SKM-1 treated with dmso at 0.1 percent for 144 hours (cell line): ENCODE measurements at regions not wholly inside any gene's neighbourhood (a gene's known extent, or its start where the extent isn't known, plus 50 kb on each side); places are given as distances from the start of the nearest gene placed in this dataset.

Source experiments
- DNase-seq: peaks from one replicate; lab custom pipeline; 2025; ENCODE audit not compliant: unreplicated experiment; lab: John Stamatoyannopoulos, UW

DNA sequence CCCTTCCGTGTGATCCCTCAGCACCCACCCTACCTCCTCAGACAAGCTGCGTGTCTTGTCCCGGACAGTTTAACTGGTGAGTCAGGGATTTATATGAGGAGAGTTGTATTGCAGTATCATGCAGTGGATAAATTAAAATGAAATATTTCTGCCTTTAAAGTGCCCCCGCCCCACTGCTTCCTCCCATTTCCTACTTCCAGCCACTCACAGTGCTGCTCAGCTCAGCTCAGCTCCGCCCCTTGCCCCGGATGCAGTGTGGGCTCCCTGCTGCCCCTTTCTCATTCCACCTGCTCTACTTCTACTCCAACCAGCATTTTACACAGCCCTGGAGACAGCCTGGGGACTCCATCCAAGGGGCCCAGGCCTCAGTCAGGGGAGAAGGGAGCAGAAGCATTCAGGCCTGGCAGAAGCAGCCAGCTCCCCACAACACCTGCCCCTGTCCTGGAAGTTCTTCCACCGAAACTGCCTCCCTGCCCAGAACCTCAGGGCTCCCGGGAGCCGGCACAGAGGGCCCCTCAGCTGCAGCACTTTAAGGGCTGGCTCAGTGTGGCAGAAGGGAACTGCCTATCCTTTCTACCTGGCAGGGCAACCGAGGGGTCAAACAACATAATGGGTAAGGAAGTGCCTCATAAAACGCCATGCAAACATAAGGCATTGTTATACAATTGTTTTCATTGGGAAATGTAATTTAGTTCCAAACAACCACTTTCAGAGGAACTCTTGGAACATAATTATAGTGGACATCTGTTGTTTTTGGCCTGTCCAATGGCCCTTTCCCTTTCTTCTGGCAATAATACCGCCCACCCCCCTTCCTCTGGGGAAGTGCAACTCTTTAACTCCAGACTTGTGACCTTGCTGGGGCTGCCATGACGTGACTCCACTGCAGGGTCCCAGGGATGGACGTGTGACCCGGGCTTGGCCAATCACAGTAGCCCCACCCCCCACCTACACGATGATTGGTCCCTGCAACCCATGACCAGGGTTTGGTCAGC lies 102.3 kb downstream of the LIPG start:
- no peak for DNase-seq

DNA sequence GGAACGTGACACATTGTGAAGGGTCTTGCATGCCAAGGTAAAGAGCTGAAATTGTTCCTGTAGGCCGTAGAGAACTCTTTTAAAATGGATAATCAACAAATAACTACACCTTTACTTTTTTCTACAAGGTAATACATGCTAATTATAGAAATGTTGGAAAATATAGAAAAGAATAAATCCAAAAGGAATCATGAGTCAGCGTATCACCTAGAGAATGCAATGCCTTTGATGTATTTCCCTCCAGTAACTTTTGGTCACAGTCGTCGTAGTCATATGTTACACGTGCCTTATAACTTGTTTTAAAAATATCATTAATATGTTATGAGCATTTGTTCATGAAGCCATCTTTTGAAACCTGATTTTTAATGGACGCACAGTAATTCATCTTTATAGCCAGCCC lies 100.6 kb downstream of the LIPG start:
- no peak for DNase-seq

DNA sequence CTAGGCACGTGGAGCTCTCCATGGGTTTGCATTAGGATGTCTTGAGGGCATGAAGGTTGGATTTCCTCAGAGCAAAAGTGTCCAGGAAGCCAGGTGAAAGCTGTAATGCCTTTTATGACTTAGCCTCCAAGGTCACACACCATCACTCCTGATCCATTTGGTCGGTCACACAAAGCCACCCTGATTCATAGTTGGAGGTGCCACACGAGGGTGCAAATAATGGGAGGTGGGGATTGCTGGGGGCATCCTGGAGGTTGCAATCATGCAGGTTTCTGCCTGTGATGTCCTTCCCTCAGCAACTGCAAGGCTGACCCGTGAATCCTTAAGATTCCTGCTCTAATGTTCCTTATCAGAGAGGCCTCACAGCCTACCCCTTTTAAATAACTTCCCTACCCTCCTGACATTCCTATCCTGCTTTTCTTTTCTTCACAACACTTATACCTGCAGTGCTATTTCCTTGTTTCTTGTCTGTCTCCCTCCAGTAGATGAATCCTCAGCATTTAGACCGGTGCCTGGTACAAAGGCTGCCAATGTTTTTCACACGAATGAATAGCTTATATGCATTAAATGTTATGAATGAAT lies 97.1 kb downstream of the LIPG start:
- DNase-seq, result no peak

DNA sequence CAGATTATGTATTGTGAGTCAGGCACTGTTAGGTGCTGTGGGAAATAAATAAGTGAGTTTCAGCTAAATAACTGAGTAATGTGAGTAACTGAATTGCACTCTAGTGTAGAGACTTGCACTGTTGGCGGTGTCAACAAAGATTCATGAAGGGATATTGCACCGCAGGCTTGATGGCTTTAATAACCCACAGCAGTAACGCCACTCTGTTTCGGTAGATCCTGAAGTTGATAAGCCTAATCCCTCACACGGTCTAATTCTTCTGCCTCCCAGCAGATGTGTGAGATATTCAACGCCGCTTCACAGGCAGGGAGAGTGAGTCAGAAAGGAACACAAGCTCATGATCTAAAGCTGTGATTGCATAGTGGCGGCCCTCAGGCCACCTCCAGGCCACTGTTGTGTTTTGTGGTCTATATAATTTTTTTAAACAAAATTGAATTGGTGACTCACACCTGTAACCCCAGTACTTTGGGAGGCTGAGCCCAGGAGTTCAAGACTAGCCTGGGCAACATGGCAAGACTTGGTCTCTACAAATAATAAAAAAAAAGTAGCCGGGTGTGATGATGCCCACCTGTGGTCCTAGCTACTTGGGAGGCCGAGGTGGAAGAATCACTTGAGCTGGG lies 94.3 kb downstream of the LIPG start:
- no peak for DNase-seq

DNA sequence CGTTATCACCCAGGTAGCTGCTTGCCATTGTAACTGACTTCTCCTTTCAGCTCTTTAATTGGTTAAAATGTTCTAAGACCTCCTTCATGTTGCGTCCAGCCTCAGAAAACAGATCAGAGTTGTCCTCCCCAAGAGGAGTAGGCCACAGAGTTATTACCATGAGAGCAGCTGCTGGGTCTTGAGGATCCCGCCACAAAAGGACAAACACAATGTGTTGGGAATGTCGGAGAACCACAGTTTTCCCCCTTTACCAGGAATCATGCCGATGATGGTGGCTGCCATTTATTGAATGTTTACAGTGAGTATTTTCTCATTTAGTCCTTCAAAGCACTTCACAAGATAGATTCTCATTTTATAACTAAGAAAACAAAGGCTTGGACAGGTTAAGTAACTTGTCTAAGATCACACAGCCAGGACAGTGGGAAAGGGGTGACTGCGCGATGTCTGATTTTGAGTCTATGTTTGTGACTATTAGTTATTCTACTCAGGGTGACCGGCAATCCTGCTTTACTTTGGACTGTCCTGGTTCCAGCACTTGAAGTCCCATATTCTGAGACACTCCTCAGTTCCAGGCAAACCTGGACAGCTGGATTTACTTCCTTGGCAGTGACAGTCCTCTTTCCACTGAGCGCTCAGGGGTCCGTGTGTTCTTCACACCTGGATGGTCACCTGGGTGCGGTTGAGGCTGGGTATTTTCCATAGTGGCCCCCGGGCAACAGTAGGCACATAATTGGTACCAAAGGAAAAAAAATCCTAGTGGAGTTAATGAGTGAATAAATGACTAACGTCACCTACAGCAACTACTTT lies 93.6 kb downstream of the LIPG start:
- no peak for DNase-seq

DNA sequence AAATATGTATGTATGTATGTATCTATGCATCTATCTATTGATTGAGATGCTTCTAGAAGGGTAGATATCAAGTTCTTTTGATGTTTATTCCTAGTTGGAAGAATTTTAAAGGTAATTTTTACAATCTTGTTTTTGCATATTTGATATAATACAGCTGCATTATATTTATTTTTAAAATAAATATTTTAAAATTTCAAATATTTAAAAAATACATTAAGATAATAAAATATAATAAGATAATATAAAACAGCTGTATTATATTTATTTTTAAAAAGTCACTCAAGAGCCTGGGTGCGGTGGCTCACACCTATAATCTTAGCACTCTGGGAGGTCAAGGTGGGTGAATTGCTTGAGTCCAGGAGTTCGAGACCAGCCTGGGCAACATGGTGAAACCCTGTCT lies 92.5 kb downstream of the LIPG start:
- no peak for DNase-seq

DNA sequence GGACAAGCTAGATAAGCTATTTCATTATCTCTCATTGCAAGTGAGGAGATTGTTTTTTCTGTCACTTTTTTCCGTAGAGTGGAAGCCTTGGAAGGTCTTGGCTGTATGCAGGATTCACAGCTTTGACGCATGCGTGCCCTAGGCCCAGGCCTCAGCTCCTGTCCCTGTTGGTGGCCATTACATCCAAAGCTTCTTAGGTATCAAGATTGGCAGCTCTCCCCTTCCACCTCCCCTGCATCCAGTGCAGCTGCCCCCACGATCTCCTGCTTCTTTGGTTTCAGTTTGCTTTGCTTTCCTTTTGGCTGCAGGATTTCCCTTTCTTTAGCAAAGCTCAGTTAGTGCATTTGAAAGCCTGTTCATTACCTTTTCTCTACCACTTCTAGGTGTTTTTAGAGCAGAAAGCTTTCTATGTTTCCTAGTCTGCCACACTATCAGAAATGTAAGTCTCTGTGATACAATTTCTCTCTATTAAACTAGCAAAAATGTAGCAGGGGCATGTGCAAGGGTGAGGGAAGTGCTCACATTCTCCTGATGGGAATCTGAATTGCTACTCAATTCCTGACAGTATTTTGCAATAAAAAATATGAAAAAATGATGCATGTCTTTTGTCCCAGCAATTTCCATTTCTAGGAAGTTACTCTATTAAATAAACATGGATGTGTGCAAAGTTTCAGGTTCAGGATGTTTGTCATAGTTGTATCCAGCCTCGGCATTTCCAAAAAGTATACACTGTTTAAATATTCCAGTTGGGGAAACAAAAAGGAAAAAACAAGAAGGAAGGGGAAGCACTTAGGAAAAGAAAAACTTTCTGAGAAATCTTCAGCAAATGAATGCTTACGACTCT lies 91.2 kb downstream of the LIPG start:
- no peak for DNase-seq

DNA sequence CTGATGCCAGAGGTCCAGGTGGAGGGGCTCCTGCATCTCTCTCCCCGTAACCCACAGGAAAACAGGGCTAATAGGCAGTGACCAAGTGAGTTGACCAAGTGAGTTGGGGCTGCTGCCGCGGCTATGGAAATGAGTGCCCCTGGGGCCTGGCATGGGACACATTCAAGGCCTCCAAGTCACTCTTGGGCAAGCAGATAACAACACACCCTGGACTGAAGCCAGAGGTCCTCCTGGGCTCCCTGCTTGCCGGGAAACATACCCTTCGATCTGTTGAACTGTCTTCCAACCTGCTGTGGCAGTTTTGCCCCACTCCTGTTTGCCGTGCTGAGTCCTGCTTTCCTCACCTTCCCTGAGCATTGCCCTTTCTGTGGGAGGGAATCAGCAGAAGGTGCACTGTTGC lies 89.2 kb downstream of the LIPG start:
- DNase-seq, result no peak

DNA sequence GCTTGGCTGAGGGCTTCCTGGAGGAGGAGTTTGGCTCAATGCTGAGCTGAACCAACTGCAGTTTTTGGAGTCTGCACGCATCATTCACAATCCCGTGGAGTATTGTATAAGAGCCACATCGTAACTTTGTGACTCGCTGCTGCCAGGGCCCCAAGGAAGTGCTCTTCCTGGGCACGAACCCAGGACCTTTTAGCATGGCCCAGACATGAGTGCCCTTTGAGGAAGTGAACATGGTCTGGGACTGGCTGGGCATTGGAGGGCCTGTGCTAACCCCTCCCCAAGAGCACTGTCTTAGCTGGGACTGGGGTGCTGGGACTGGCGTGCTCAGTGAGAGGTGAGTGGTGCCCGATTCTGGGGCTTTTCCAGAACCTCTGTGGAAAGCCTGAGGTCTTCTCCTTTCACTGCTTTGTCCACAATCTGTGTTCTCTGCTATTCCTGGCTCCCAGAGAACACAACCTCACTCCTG lies 88.6 kb downstream of the LIPG start:
- no peak for DNase-seq

DNA sequence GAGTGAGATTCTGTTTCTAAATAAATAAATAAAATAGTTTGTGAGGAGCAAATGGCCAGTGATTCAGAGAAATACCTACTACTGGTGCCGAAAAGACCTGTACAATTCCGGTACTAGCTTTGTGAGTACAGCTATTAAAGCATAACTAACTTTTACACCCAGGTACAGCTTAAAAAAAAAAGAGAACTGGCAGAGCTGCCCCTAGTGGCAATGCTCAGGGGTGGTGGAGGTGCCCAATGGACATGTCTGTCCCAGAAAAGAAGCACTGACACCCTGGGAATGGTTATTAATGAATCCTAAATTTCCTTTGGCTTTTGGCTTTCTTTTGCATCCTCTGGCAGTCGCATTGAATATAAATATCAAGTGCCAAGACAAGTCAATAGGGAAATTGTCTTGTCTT lies 87.0 kb downstream of the LIPG start:
- DNase-seq, result no peak
